Neuronal stem cell (in vitro differentiated cells): ENCODE measurements at regions not wholly inside any gene's neighbourhood (a gene's known extent, or its start where the extent isn't known, plus 50 kb on each side); places are given as distances from the start of the nearest gene placed in this dataset.
A peak's percentile ranks its signal among the peaks of the same experiment; 100 is the strongest.

ENCODE experiments used
- DNase-seq: peaks from one replicate; pipeline ENCODE4 v3.0.0-alpha.2; 2013; ENCODE audit warnings: low spot score
- H2AFZ ChIP-seq: one replicate; pipeline ENCODE4 v1.6.1; 2013; ENCODE audit warnings: mild to moderate bottlenecking, low read length, inconsistent platforms
- H2AK5ac ChIP-seq: 2 replicates; pipeline ENCODE4 v1.6.1; 2013; ENCODE audit warnings: low read depth, mild to moderate bottlenecking, inconsistent platforms, low read length, moderate library complexity, mixed read lengths
- H2BK120ac ChIP-seq: 2 replicates; pipeline ENCODE4 v1.6.1; 2013; ENCODE audit warnings: low read depth, mild to moderate bottlenecking, inconsistent platforms, low read length, moderate library complexity, mixed read lengths
- H2BK12ac ChIP-seq: one replicate; pipeline ENCODE4 v1.6.1; 2013; ENCODE audit warnings: low read length, inconsistent platforms
- H2BK15ac ChIP-seq: 2 replicates; pipeline ENCODE4 v1.6.1; 2013; ENCODE audit warnings: mild to moderate bottlenecking, low read length, inconsistent platforms, mixed read lengths
- H2BK5ac ChIP-seq: one replicate; pipeline ENCODE4 v1.6.1; 2013; ENCODE audit warnings: inconsistent platforms, mild to moderate bottlenecking, low read length, moderate library complexity
- H3K14ac ChIP-seq: one replicate; pipeline ENCODE4 v1.6.1; 2013; ENCODE audit warnings: low read length, inconsistent platforms
- H3K18ac ChIP-seq: 2 replicates; pipeline ENCODE4 v1.6.1; 2013; ENCODE audit warnings: low read length, inconsistent platforms
- H3K23ac ChIP-seq: 2 replicates; pipeline ENCODE4 v1.6.1; 2013; ENCODE audit warnings: low read depth, mild to moderate bottlenecking, mixed read lengths, low read length, inconsistent platforms; ENCODE audit not compliant: poor library complexity
- H3K27ac ChIP-seq: replicated peaks from 3 replicates; pipeline ENCODE4 v1.5.1; 2013; ENCODE audit warnings: low read length, inconsistent platforms
- H3K27me3 ChIP-seq, 3 experiments: 2 replicates each; pipeline ENCODE4 v1.6.1; 2013; ENCODE audit warnings: low read length in 3 of 3, mild to moderate bottlenecking in 2 of 3, inconsistent platforms in 1 of 3, low read depth in 1 of 3, mixed read lengths in 1 of 3, moderate library complexity in 1 of 3; ENCODE audit not compliant: control insufficient read depth in 3 of 3, insufficient read depth in 3 of 3
- H3K36me3 ChIP-seq, 2 donors: replicated peaks in 1 of 2; 2 replicates each; pipeline ENCODE4 v1.6.1; 2013; ENCODE audit warnings: low read length in 2 of 2; ENCODE audit not compliant: control insufficient read depth in 2 of 2, insufficient read depth in 2 of 2
- H3K4ac ChIP-seq: 2 replicates; pipeline ENCODE4 v1.6.1; 2013; ENCODE audit warnings: inconsistent platforms, mild to moderate bottlenecking, low read length, moderate library complexity
- H3K4me1 ChIP-seq, 2 donors: 1 replicate in 1 of 2; 2 replicates in 1 of 2; pipeline ENCODE4 v1.6.1; 2013; ENCODE audit warnings: low read length in 2 of 2, low read depth in 1 of 2; ENCODE audit not compliant: control insufficient read depth in 2 of 2, insufficient read depth in 1 of 2
- H3K4me2 ChIP-seq: one replicate; pipeline ENCODE4 v1.6.1; 2013; ENCODE audit warnings: mild to moderate bottlenecking, low read length, inconsistent platforms; ENCODE audit not compliant: insufficient read depth, poor library complexity, severe bottlenecking
- H3K4me3 ChIP-seq, 2 donors: 2 replicates each; pipeline ENCODE4 v1.5.1; 2013; ENCODE audit warnings: low read length in 2 of 2, mild to moderate bottlenecking in 2 of 2, inconsistent platforms in 1 of 2, moderate library complexity in 1 of 2
- H3K79me1 ChIP-seq: one replicate; pipeline ENCODE4 v1.6.1; 2013; ENCODE audit warnings: low read depth, mild to moderate bottlenecking, inconsistent platforms, low read length, moderate library complexity
- H3K9ac ChIP-seq: one replicate; pipeline ENCODE4 v1.6.1; 2013; ENCODE audit warnings: mild to moderate bottlenecking, low read depth, low read length, inconsistent platforms; ENCODE audit not compliant: poor library complexity
- H3K9me3 ChIP-seq, 2 donors: replicated peaks in 1 of 2; 2 replicates each; pipeline versions ENCODE3 to v1.6.1; 2013; ENCODE audit warnings: low read length in 2 of 2, mild to moderate bottlenecking in 2 of 2, inconsistent platforms in 1 of 2, low read depth in 1 of 2, mixed read lengths in 1 of 2, moderate library complexity in 1 of 2; ENCODE audit not compliant: control insufficient read depth in 2 of 2, insufficient read depth in 1 of 2
- H4K8ac ChIP-seq: one replicate; pipeline ENCODE4 v1.6.1; 2013; ENCODE audit warnings: low read depth, mild to moderate bottlenecking, inconsistent platforms, low read length, moderate library complexity
- H4K91ac ChIP-seq: one replicate; pipeline ENCODE4 v1.6.1; 2013; ENCODE audit warnings: low read length, low read depth, mild to moderate bottlenecking, inconsistent platforms; ENCODE audit not compliant: poor library complexity
- WGBS, 2 donors: extraction: QIAGEN DNeasy Blood & Tissue Kit; methylation state at CpG; one replicate each; pipeline ENCODE4 v1.1.7; 2013; ENCODE audit warnings: missing lambda C conversion rate in 2 of 2, mixed read lengths in 1 of 2; ENCODE audit not compliant: insufficient read length in 2 of 2, insufficient replicate concordance in 1 of 2; ENCODE audit errors: extremely low coverage in 2 of 2; 5-methylcytosine and 5-hydroxymethylcytosine counted together

GRCh38 chr6:10268611-10269310 is 146.1 kb downstream of the TFAP2A start:
- Histone ChIP-seq H4K8ac (no peak overlapping the region), H3K4me2 (no peak overlapping the region), H2BK120ac (no peak overlapping the region), H2AK5ac (no peak overlapping the region), H2AFZ (peak overlapping the region; percentile 67), H2BK5ac (no peak overlapping the region), H3K4me1 (peaks cover 3 to 15% of the 10 kb centered on the region in 2 donors), H3K27ac (peak overlapping the region; percentile 18), H3K18ac (peak overlapping the region; percentile 15), H3K14ac (no peak overlapping the region), H3K9me3 (no peaks in the 10 kb centered on the region), H3K4me3 (no peak overlapping the region), H2BK12ac (no peak overlapping the region), H3K27me3 (peaks cover 0 to 12% (median 0%) of the 10 kb centered on the region in 3 experiments), H3K23ac (no peak overlapping the region), H3K36me3 (no peaks in the 10 kb centered on the region), H2BK15ac (no peak overlapping the region), H3K79me1 (no peaks in the 10 kb centered on the region), H3K4ac (no peak overlapping the region), H3K9ac (no peak overlapping the region), H4K91ac (no peak overlapping the region)
- no peak for DNase-seq
- WGBS, 2 donors = no CpG with 5 or more reads among the region's 14 CpGs

DNA sequence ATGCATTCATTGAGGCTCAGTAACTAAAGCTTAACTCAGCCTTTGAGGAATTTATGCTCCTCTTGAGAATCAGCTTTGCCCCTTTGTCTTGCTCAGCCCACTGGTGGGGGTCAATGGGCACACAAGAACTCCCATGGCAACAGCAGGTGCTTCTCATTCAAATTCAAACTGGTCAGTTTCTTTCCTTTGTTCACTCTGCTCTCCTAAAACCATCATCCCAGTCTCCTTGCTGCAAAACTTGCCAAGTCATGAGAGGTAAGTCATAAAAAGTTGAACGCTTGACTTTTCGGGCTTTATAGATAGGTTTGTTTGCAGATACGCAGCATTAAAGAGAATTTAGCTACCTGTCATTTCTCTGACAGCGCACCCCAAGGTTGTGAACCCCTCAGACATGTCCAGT is 146.8 kb downstream of the TFAP2A start:
- Histone ChIP-seq H3K4ac (no peak overlapping the region), H3K4me3 (no peak overlapping the region), H3K27ac (no peak overlapping the region), H2BK5ac (no peak overlapping the region), H3K36me3 (no peaks in the 10 kb centered on the region), H3K4me2 (peak overlapping the region; percentile 24), H2AK5ac (no peak overlapping the region), H4K91ac (no peak overlapping the region), H3K9ac (no peak overlapping the region), H3K23ac (no peak overlapping the region), H4K8ac (no peak overlapping the region), H3K27me3 (peaks cover 0 to 12% (median 0%) of the 10 kb centered on the region in 3 experiments), H3K4me1 (peaks cover 3 to 15% of the 10 kb centered on the region in 2 donors), H2BK120ac (no peak overlapping the region), H2BK12ac (no peak overlapping the region), H3K9me3 (no peaks in the 10 kb centered on the region), H3K79me1 (no peaks in the 10 kb centered on the region), H2BK15ac (no peak overlapping the region), H3K18ac (no peak overlapping the region), H2AFZ (peak overlapping the region; percentile 67), H3K14ac (no peak overlapping the region)
- no CpG with 5 or more reads among the region's 4 CpGs for WGBS, 2 donors
- DNase-seq = peak; percentile 51

DNA sequence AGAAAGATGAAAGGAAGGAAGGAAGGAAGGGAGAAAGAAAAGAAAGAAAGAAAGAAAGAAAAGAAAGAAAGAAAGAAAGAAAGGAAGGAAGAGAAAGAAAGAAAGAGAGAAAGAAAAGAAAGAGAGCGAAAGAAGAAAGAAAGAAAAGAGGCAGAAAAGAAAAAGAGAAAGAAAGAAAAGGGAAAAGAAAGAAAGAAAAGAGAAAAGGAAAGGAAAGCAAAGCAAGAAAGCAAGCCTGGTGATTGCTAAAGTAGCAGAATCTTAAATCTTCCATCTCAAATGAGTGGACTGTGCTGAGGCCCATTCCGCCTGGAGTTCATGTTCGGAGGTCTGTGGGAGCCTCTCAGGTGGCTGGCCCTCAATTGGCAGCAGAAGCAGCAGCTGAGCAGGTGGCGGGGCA is 148.4 kb downstream of the TFAP2A start:
- Histone ChIP-seq H3K18ac (peak overlapping the region; percentile 52), H2AFZ (no peak overlapping the region), H2BK12ac (no peak overlapping the region), H3K4me2 (no peak overlapping the region), H3K4me1 (peaks cover 3 to 15% of the 10 kb centered on the region in 2 donors), H2BK5ac (no peak overlapping the region), H2BK120ac (no peak overlapping the region), H3K27ac (no peak overlapping the region), H3K36me3 (no peaks in the 10 kb centered on the region), H2AK5ac (peak overlapping the region; percentile 32), H3K4ac (no peak overlapping the region), H3K27me3 (peaks cover 0 to 12% (median 0%) of the 10 kb centered on the region in 3 experiments), H3K14ac (no peak overlapping the region), H4K8ac (no peak overlapping the region), H3K9me3 (no peaks in the 10 kb centered on the region), H3K4me3 (no peak overlapping the region), H3K9ac (no peak overlapping the region), H4K91ac (no peak overlapping the region), H2BK15ac (peak overlapping the region; percentile 79), H3K79me1 (no peaks in the 10 kb centered on the region), H3K23ac (no peak overlapping the region)
- no CpG with 5 or more reads among the region's 4 CpGs for WGBS, 2 donors
- DNase-seq = no peak

GRCh38 chr6:10266061-10266460 is 148.8 kb downstream of the TFAP2A start:
- Histone ChIP-seq H3K36me3 (no peaks in the 10 kb centered on the region), H2BK120ac (no peak overlapping the region), H3K27me3 (peaks cover 0 to 12% (median 0%) of the 10 kb centered on the region in 3 experiments), H3K4me3 (no peak overlapping the region), H2BK12ac (no peak overlapping the region), H3K27ac (no peak overlapping the region), H3K79me1 (no peaks in the 10 kb centered on the region), H4K91ac (no peak overlapping the region), H2BK5ac (no peak overlapping the region), H2BK15ac (no peak overlapping the region), H3K23ac (no peak overlapping the region), H3K9ac (no peak overlapping the region), H2AK5ac (no peak overlapping the region), H3K14ac (no peak overlapping the region), H3K4me2 (no peak overlapping the region), H2AFZ (no peak overlapping the region), H3K4me1 (peaks cover 3 to 15% of the 10 kb centered on the region in 2 donors), H3K18ac (no peak overlapping the region), H4K8ac (no peak overlapping the region), H3K4ac (no peak overlapping the region), H3K9me3 (no peaks in the 10 kb centered on the region)
- no CpG with 5 or more reads among the region's 2 CpGs for WGBS, 2 donors
- no peak for DNase-seq
